DND-41 (cell line): ENCODE measurements at regions not wholly inside any gene's neighbourhood (a gene's known extent, or its start where the extent isn't known, plus 50 kb on each side); places are given as distances from the start of the nearest gene placed in this dataset.

Experiments
- CTCF ChIP-seq: IDR thresholded peaks from 2 replicates; pipeline ENCODE4 v1.5.1; 2012; ENCODE audit warnings: borderline replicate concordance, low read length, moderate library complexity, mild to moderate bottlenecking; ENCODE audit not compliant: poor library complexity, severe bottlenecking; ENCODE audit errors: extremely low read depth
- EZH2 ChIP-seq: IDR thresholded peaks from 3 replicates; pipeline ENCODE4 v1.6.1; 2012; ENCODE audit warnings: borderline replicate concordance, low read depth, mild to moderate bottlenecking, moderate library complexity, low read length, inconsistent platforms; ENCODE audit not compliant: severe bottlenecking

- TF ChIP-seq EZH2 (no peak), CTCF (no peak)
Measured at GRCh38 chr2:149996901-149997300, 409.3 kb upstream of the MMADHC start.
